Esophagus muscularis mucosa (tissue), 4 donors: ENCODE measurements at regions not wholly inside any gene's neighbourhood (a gene's known extent, or its start where the extent isn't known, plus 50 kb on each side); places are given as distances from the start of the nearest gene placed in this dataset.

Experiments
- DNase-seq: peaks from one replicate; pipeline ENCODE4 v3.0.0-alpha.2; 2017; ENCODE audit errors: extremely low spot score
- H3K27ac ChIP-seq, 4 donors: fragments of 200-600 bp; sonication (generic); replicated peaks in 1 of 4; 1 replicate in 3 of 4; 2 replicates in 1 of 4; pipeline ENCODE4 v1.5.1; 2016 to 2019; ENCODE audit warnings: mild to moderate bottlenecking in 1 of 4
- H3K27me3 ChIP-seq, 4 donors: fragments of 200-600 bp; sonication (generic); one replicate each; pipeline versions ENCODE4 v1.5.1 to v1.6.0; 2016 to 2019
- H3K36me3 ChIP-seq, 4 donors: fragments of 200-600 bp; sonication (generic); one replicate each; pipeline ENCODE4 v1.5.1; 2016 to 2019
- H3K4me1 ChIP-seq, 4 donors: fragments of 200-600 bp; sonication (generic); one replicate each; pipeline ENCODE4 v1.5.1; 2016 to 2019
- H3K4me3 ChIP-seq, 4 donors: fragments of 200-600 bp; sonication (generic); 1 replicate in 2 of 4; 2 replicates in 2 of 4; pipeline ENCODE4 v1.5.1; 2016 to 2019; ENCODE audit warnings: mild to moderate bottlenecking in 4 of 4, moderate library complexity in 1 of 4
- H3K9me3 ChIP-seq, 4 donors: fragments of 200-600 bp; sonication (generic); 1 replicate in 3 of 4; 2 replicates in 1 of 4; pipeline ENCODE4 v1.5.1; 2016 to 2019
- EP300 ChIP-seq: sonication (generic); formaldehyde crosslinking; IDR thresholded peaks from one replicate; pipeline ENCODE4 v1.6.1; 2017; ENCODE audit warnings: antibody characterized with exemption
- POLR2A ChIP-seq: fragments of 450-650 bp; IDR thresholded peaks from one replicate; pipeline ENCODE4 v1.6.1; 2017; ENCODE audit warnings: antibody characterized with exemption, moderate library complexity, mild to moderate bottlenecking, low read depth
- POLR2AphosphoS5 ChIP-seq, 2 donors: sonication (generic); formaldehyde crosslinking; IDR thresholded peaks; one replicate each; pipeline ENCODE4 v1.6.1; 2017; ENCODE audit warnings: antibody characterized with exemption in 2 of 2
- WGBS: methylation state at CpG from one replicate; pipeline ENCODE4 v1.1.5; 2018; 5-methylcytosine and 5-hydroxymethylcytosine counted together
- intact Hi-C: fragments of 100-400 bp; cut with DNase I; formaldehyde crosslinking; loops from one replicate; pipeline ENCODE4 v1.15.1; 2023
- TF ChIP-seq, protein P1 (sequence below), 3 experiments: fragments of 200-600 bp in 2 of 3; fragments of 450-650 bp in 1 of 3; sonication (generic) in 2 of 3; IDR thresholded peaks; one replicate each; pipeline ENCODE4 v1.5.1; 2017 to 2019; ENCODE audit warnings: antibody characterized with exemption in 3 of 3, mild to moderate bottlenecking in 2 of 3, moderate library complexity in 1 of 3

DNA sequence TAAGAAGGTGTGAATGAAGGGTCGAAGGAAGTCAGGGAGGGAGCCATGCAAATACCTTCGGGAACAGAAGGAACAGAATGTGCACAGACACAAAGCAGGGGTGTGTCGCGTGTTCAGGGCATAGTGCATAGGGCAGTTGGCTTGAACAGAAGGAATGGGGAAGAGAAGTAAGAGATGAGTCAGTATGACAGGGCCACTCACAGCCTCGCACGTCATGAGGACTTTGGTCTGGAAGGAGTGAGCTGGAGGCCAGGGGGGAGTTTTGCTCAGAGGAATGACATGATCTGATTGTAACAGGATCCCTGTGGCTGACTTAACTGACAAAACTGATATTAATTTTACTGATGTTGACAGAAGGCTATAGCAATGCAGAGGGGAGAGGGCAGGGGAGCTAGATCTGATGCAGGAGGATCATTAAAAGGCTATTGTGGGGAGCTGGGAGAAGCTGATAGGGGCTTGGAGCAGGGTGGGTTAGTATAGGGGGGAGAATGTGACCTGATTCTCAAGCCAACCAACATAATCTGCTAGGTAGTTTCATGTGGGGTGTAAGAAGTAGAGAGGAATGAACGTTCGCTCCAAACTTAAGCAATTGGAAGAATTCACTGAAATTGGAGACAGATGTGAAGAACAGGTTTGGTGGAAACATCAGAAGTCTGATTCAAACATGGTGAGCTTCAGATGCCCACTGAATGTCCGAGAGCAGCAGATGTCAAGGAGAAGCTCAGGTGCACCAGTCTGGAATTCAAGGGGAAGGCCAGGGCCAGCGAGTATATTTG is 60.4 kb upstream of the COPS8 start:
- intact Hi-C loops, result loop anchor here (10.0 kb wide), 1 partner anchor 460 kb away; the partner anchor contains the start of gene ACKR3
- no peak overlapping the region for H3K27ac ChIP-seq
- H3K27me3 ChIP-seq, result no peaks in the 10 kb centered on the region
- WGBS, result 87% methylated on average over 10 of the region's 10 CpGs
- H3K36me3 ChIP-seq, result no peaks in the 10 kb centered on the region
- peaks cover 0 to 7% (median 3%) of the 10 kb centered on the region in 4 donors for H3K4me1 ChIP-seq
- H3K9me3 ChIP-seq, result peaks cover 0 to 10% (median 5%) of the 10 kb centered on the region in 4 donors
- no peak for DNase-seq
- no peak for TF ChIP-seq POLR2A
- TF ChIP-seq POLR2AphosphoS5 (IDR thresholded peaks at IDR 0.05), result no peak
- TF ChIP-seq, protein P1, sequence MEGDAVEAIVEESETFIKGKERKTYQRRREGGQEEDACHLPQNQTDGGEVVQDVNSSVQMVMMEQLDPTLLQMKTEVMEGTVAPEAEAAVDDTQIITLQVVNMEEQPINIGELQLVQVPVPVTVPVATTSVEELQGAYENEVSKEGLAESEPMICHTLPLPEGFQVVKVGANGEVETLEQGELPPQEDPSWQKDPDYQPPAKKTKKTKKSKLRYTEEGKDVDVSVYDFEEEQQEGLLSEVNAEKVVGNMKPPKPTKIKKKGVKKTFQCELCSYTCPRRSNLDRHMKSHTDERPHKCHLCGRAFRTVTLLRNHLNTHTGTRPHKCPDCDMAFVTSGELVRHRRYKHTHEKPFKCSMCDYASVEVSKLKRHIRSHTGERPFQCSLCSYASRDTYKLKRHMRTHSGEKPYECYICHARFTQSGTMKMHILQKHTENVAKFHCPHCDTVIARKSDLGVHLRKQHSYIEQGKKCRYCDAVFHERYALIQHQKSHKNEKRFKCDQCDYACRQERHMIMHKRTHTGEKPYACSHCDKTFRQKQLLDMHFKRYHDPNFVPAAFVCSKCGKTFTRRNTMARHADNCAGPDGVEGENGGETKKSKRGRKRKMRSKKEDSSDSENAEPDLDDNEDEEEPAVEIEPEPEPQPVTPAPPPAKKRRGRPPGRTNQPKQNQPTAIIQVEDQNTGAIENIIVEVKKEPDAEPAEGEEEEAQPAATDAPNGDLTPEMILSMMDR (IDR thresholded peaks at IDR 0.05), result no peak
- TF ChIP-seq EP300, result no peak
- H3K4me3 ChIP-seq, result no peak overlapping the region

DNA sequence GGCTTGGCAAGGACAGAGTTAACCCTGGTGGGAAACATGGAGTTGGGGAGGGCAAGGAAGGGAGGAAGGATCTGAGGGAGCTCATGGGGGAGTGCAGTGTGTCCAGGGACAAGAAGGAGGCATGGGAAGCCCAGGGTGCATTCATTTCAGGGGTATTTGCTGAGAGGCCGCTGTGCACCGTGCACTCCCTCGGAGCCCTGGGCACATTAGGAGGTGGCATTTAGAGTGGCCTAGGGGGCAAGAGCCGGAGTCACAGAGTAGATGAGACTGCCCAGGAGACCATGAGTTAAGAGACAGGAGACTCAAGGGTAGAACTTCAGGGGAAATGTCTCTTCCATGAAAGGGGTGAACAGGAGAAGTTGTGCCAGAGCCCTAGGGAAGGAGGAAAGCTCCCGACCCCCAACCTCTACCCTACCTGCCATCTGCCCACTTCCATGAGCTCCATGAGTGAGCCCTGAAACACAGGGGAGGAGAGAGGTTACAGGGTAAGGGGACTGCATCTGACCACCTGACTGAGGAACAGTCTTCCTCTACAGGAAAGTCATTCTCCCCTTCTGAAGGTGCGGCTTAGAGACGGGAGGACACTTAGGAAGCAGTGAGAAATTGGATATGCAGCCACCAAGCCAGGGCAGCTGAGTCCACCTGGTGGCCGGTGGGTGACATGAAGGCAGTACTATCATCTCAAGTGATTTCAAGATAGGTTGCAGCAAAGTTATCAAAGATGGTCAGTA is 58.5 kb upstream of the COPS8 start:
- H3K4me3 ChIP-seq, result no peak overlapping the region
- no peaks in the 10 kb centered on the region for H3K36me3 ChIP-seq
- H3K4me1 ChIP-seq, result peaks cover 0 to 7% (median 3%) of the 10 kb centered on the region in 4 donors
- no peaks in the 10 kb centered on the region for H3K27me3 ChIP-seq
- 41% methylated on average over 8 of the region's 8 CpGs for WGBS
- H3K27ac ChIP-seq, result no peak overlapping the region
- no peak for DNase-seq
- peaks cover 0 to 10% (median 5%) of the 10 kb centered on the region in 4 donors for H3K9me3 ChIP-seq
- TF ChIP-seq POLR2A, result no peak
- TF ChIP-seq, protein P1 (IDR thresholded peaks at IDR 0.05), result peak; percentile 64 to 77 (median 74)
- no peak for TF ChIP-seq EP300
- TF ChIP-seq POLR2AphosphoS5 (IDR thresholded peaks at IDR 0.05), result peak in 1 of 2 donors; percentile 12
- intact Hi-C loops, result loop anchor here (2.0 to 10.0 kb wide), 2 partner anchors 462 to 514 kb away; partner anchors contain the start of gene ACKR3

DNA sequence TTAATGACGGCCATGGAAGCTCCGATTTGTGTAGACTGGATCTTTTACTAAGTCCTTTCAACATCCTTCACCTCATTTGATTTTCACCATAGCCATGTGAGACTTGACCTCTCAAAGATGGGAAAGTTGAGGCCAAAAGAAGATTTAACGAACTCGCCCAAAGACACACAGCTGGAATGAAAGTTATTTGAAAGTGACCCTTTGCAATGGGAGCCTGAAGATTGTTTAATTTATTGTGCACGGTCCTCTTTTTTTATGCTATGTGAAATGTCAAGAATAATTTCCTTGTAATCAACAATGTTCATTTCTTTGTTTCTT is 58.0 kb upstream of the COPS8 start:
- intact Hi-C loops, result loop anchor here (2.0 to 10.0 kb wide), 2 partner anchors 463 to 515 kb away; partner anchors contain the start of gene ACKR3
- no peaks in the 10 kb centered on the region for H3K36me3 ChIP-seq
- peaks cover 0 to 7% (median 3%) of the 10 kb centered on the region in 4 donors for H3K4me1 ChIP-seq
- no peak for DNase-seq
- no peak overlapping the region for H3K4me3 ChIP-seq
- 65% methylated on average over 5 of the region's 5 CpGs for WGBS
- H3K27me3 ChIP-seq, result no peaks in the 10 kb centered on the region
- H3K9me3 ChIP-seq, result peaks cover 0 to 10% (median 5%) of the 10 kb centered on the region in 4 donors
- H3K27ac ChIP-seq, result no peak overlapping the region
- TF ChIP-seq POLR2AphosphoS5 (IDR thresholded peaks at IDR 0.05) (no peak), EP300 (no peak), POLR2A (no peak)
- TF ChIP-seq, protein P1 (IDR thresholded peaks at IDR 0.05), result no peak

DNA sequence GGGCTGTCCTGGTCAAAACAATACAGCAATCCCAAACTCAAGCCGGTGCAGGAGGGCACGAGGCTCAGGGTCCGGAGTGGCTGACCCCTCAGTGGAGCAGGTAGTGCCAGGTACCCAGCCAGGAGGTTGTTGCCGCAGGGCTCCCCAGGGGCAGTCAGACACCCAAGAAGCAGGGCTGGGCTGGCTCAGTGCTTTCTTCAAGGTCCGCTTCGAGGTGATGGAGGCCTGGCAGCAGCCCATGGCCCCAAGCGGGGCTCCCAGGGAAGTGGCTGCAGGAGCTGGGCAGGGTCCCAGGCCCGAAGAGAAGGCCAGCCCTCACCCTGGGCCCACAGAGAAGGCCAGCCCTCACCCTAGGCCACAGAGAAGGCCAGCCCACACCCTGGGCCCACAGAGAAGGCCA is 55.3 kb upstream of the COPS8 start:
- Histone ChIP-seq H3K27ac (no peak overlapping the region), H3K4me1 (peaks cover 0 to 7% (median 3%) of the 10 kb centered on the region in 4 donors), H3K36me3 (no peaks in the 10 kb centered on the region), H3K4me3 (no peak overlapping the region), H3K9me3 (no peaks in the 10 kb centered on the region), H3K27me3 (no peaks in the 10 kb centered on the region)
- intact Hi-C loops, result no loop called here
- no peak for DNase-seq
- TF ChIP-seq POLR2AphosphoS5 (IDR thresholded peaks at IDR 0.05) (no peak), POLR2A (no peak), EP300 (no peak)
- TF ChIP-seq, protein P1 (IDR thresholded peaks at IDR 0.05), result no peak
- WGBS, result no CpG with 5 or more reads among the region's 8 CpGs
